Osteocyte (in vitro differentiated cells): ENCODE measurements at regions not wholly inside any gene's neighbourhood (a gene's known extent, or its start where the extent isn't known, plus 50 kb on each side); places are given as distances from the start of the nearest gene placed in this dataset.

Source experiments
- DNase-seq: peaks from one replicate; pipeline ENCODE4 v3.0.0; 2021; ENCODE audit warnings: mixed read lengths; ENCODE audit not compliant: unreplicated experiment; ENCODE audit errors: extremely low spot score
- H3K27ac Mint-ChIP-seq: one replicate; pipeline ENCODE4 v1.8.0; 2021; ENCODE audit warnings: mild to moderate bottlenecking, mixed read lengths; ENCODE audit not compliant: unreplicated experiment
- H3K27me3 Mint-ChIP-seq: one replicate; pipeline ENCODE4 v1.8.0; 2021; ENCODE audit warnings: mixed read lengths; ENCODE audit not compliant: unreplicated experiment
- H3K36me3 Mint-ChIP-seq: one replicate; pipeline ENCODE4 v1.8.0; 2021; ENCODE audit warnings: mixed read lengths; ENCODE audit not compliant: unreplicated experiment
- H3K4me1 Mint-ChIP-seq: one replicate; pipeline ENCODE4 v1.8.0; 2021; ENCODE audit warnings: mixed read lengths; ENCODE audit not compliant: unreplicated experiment
- H3K4me3 Mint-ChIP-seq: one replicate; pipeline ENCODE4 v1.8.0; 2021; ENCODE audit warnings: mild to moderate bottlenecking, moderate library complexity, mixed read lengths; ENCODE audit not compliant: unreplicated experiment
- H3K9me3 Mint-ChIP-seq: one replicate; pipeline ENCODE4 v1.8.0; 2021; ENCODE audit warnings: mixed read lengths; ENCODE audit not compliant: unreplicated experiment
- TF ChIP-seq, protein P1 (sequence below): fragments of 200-600 bp; sonication (generic); IDR thresholded peaks from 2 replicates; pipeline ENCODE4 v1.5.0; 2021; ENCODE audit warnings: antibody characterized with exemption, mild to moderate bottlenecking, moderate library complexity

DNA sequence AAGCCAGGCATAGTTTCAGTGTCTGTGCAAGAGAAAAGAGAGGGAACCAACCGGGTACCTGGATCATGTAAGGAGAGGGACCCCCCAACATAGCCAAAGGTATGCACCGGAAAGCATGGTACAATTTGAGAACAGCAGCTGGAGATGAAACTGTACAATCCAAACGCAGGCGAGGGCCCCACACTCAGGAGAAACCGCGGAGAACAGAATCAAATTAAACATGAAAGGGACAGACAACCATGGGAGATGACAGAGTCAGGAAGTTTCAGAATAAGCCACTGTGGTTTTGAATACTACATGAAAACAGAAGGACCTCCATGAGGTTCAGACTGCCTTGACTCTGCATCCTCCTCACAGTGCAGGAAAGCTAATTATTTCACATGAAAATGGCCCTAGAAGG is 62.9 kb upstream of the SPATA13 start:
- Mint-ChIP-seq H3K9me3 (no peaks in the 10 kb centered on the region), H3K36me3 (no peaks in the 10 kb centered on the region), H3K27ac (no peak overlapping the region), H3K27me3 (peaks cover 35% of the 10 kb centered on the region), H3K4me3 (no peak overlapping the region), H3K4me1 (peaks cover 2% of the 10 kb centered on the region)
- TF ChIP-seq, protein P1, sequence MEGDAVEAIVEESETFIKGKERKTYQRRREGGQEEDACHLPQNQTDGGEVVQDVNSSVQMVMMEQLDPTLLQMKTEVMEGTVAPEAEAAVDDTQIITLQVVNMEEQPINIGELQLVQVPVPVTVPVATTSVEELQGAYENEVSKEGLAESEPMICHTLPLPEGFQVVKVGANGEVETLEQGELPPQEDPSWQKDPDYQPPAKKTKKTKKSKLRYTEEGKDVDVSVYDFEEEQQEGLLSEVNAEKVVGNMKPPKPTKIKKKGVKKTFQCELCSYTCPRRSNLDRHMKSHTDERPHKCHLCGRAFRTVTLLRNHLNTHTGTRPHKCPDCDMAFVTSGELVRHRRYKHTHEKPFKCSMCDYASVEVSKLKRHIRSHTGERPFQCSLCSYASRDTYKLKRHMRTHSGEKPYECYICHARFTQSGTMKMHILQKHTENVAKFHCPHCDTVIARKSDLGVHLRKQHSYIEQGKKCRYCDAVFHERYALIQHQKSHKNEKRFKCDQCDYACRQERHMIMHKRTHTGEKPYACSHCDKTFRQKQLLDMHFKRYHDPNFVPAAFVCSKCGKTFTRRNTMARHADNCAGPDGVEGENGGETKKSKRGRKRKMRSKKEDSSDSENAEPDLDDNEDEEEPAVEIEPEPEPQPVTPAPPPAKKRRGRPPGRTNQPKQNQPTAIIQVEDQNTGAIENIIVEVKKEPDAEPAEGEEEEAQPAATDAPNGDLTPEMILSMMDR = no peak
- no peak for DNase-seq

DNA sequence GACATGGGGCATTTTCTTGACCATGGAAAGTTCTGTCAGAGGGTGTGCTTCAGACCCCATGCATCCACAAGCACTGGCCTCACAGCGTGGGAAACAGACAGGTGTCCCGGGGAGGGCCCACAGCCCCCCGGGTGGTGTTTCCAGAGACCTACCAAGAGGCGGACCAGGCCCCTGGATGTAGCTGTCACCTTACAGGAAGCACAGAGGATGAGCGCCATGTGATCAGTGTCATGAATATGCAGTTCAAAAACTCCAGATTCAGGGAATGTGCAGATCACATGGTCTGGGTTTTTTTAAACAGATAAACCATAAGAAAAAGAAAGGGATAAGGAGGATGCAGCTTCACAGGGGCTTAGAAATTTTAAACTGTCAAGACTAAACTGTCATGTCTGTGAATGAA is 61.0 kb upstream of the SPATA13 start:
- Mint-ChIP-seq H3K27ac (no peak overlapping the region), H3K27me3 (peaks cover 43% of the 10 kb centered on the region), H3K4me3 (no peak overlapping the region), H3K9me3 (no peaks in the 10 kb centered on the region), H3K4me1 (no peaks in the 10 kb centered on the region), H3K36me3 (no peaks in the 10 kb centered on the region)
- TF ChIP-seq, protein P1 = no peak
- no peak for DNase-seq

DNA sequence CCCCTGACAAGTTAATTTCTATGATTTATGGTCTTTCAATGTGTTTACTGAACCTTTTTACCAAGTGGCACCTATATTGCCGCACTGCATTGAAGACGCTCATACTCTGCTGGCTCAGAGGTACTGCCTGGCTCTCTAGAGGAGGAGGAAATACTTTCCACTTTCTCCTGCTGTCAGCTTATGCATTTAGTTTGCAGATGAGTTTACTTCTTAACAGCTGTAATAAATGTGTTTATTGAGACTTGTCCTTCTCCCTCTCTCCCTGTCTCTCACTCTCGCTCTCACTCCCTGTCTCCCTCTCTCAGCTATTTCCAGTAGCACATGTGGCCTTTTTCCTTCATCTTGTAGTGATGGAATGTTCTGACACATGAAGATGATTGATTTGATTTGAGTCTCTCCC is 60.3 kb upstream of the SPATA13 start:
- TF ChIP-seq, protein P1 = no peak
- H3K36me3 Mint-ChIP-seq = no peaks in the 10 kb centered on the region
- H3K27me3 Mint-ChIP-seq = peaks cover 47% of the 10 kb centered on the region
- DNase-seq = no peak
- no peak overlapping the region for H3K4me3 Mint-ChIP-seq
- H3K9me3 Mint-ChIP-seq = no peaks in the 10 kb centered on the region
- no peak overlapping the region for H3K27ac Mint-ChIP-seq
- H3K4me1 Mint-ChIP-seq = no peaks in the 10 kb centered on the region

DNA sequence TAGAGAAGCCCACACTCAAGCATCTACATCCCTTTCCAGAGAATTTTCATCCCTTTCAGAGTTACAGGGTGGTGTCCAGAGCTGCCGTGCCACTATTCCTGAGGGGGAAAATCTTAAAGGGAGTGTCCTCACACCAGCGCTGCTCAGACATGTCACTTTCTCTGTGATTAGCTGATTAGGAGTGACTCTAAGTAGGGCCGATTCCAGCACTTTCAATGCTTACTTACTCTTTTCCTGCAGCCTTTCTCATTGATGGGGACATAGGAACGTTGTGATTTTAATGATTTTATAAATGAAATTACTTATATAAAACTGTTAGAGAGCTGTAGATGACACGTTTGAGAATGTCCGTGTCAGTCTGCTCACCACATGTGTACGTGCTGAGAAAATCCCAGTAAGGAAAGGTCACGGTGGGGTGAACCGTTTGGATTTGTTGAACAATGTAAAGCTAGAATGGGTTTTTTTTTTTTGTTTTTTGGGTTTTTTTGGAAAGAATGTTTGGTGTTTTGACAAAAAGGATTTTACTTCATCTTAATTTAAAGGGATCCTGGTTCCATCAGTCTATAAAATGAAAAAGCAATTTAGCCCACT is 56.6 kb upstream of the SPATA13 start:
- H3K4me3 Mint-ChIP-seq = no peak overlapping the region
- DNase-seq = no peak
- H3K4me1 Mint-ChIP-seq = no peaks in the 10 kb centered on the region
- H3K9me3 Mint-ChIP-seq = no peaks in the 10 kb centered on the region
- peaks cover 45% of the 10 kb centered on the region for H3K27me3 Mint-ChIP-seq
- H3K36me3 Mint-ChIP-seq = no peaks in the 10 kb centered on the region
- no peak overlapping the region for H3K27ac Mint-ChIP-seq
- TF ChIP-seq, protein P1 = no peak

DNA sequence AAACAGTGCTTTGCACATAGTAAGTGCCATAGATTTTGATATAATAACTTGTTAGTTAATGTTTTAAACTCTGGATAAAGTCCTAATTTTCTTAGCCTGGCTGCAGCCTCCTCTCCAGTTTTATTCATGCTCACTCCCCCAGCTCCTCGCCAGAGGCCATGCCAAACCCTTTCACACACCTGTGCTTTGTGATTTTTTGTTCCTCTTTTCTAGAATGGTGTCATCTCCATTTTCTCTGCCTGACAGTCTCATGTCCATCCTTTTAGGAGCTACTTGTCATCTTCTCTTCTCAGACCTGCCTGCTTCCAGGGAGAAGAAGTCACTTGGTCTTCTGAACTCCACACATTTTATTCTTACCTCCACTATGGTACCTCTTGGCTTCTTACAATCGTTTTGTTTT is 55.8 kb upstream of the SPATA13 start:
- no peak overlapping the region for H3K27ac Mint-ChIP-seq
- peaks cover 39% of the 10 kb centered on the region for H3K27me3 Mint-ChIP-seq

More for the DNA sequence above, 55.8 kb upstream of the SPATA13 start:
- H3K4me3 Mint-ChIP-seq = no peak overlapping the region
- TF ChIP-seq, protein P1 = no peak
- H3K4me1 Mint-ChIP-seq = no peaks in the 10 kb centered on the region
- DNase-seq = no peak
- no peaks in the 10 kb centered on the region for H3K9me3 Mint-ChIP-seq
- no peaks in the 10 kb centered on the region for H3K36me3 Mint-ChIP-seq
